ENCODE measurements at regions not wholly inside any gene's neighbourhood (a gene's known extent, or its start where the extent isn't known, plus 50 kb on each side); places are given as distances from the start of the nearest gene placed in this dataset.

DNA sequence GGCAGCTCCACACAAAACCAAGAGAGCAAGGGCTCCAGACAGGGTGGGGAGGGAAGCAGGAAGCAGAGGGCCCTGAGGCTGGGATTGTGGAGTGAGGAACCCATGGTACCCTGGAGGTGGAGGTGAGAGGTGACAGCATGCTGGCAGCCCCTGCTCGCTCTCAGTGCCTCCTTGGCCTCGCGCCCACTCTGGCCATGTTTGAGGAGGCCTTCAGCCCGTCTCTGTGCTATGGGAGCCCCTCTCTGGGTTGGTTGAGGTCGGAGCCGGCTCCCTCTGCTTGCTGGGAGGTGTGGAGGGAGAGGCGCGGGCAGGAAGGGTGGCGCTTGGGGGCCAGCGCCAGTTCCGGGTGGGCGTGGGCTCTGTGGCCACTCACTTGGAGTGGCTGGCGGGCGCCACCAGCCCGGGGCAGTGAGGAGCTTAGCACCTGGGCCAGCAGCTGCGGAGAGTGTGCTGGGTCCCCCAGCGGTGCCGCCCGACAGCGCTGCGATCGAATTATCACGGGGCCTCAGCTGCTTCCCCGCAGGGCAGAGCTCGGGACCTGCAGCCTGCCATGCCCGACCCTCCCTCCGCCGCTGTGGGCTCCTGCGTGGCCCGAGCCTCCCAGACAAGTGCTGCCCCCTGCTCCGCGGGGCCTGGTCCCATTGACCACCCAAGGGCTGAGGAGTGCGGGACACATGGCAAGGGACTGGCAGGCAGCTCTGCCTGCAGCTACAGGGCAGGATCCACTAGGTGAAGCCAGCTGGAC, 196.0 kb downstream of the DACT1 start:
- ChIA-PET CTCF (interaction anchor here (1.0 kb wide), 1 partner anchor 9 kb away, joined by 3 read pairs; no protein-coding TSS in a partner anchor), POLR2A (no interaction called here)
- H3K4me1 ChIP-seq (ENCODE audit: control insufficient read depth in 2 of 2, insufficient read depth in 2 of 2, low read length in 2 of 2): no peaks in the 10 kb centered on the region
- no peaks in the 10 kb centered on the region for H3K79me2 ChIP-seq (ENCODE audit: control insufficient read depth, insufficient read depth, low read length)
- no peak for ATAC-seq (ENCODE audit: low read depth)
- no peak overlapping the region for H3K4me3 ChIP-seq (ENCODE audit: control extremely low read depth in 1 of 5, extremely low read depth in 1 of 5, insufficient read depth in 1 of 5, low read depth in 2 of 5, low read length in 4 of 5)
- H3K27me3 Mint-ChIP-seq: peaks cover 4% of the 10 kb centered on the region
- no peak overlapping the region for H2AFZ ChIP-seq (ENCODE audit: insufficient read depth, low read depth, low read length, poor library complexity, severe bottlenecking)
- no peaks in the 10 kb centered on the region for H4K20me1 ChIP-seq (ENCODE audit: control insufficient read depth, insufficient read depth, low read length, poor library complexity, severe bottlenecking)
- no peak overlapping the region for H3K27ac Mint-ChIP-seq
- H3K36me3 ChIP-seq (replicated peaks in 1 of 2; ENCODE audit: control extremely low read depth in 1 of 2, control insufficient read depth in 1 of 2, extremely low read depth in 1 of 2, insufficient read depth in 2 of 2, low read length in 1 of 2): no peaks in the 10 kb centered on the region
- peaks cover 7% of the 10 kb centered on the region for H3K9me3 Mint-ChIP-seq (ENCODE audit: insufficient read depth)
- H3K4me2 ChIP-seq (replicated peaks; ENCODE audit: low read depth, low read length, poor library complexity, severe bottlenecking): no peak overlapping the region
- no peak overlapping the region for H3K4me3 Mint-ChIP-seq
- no peaks in the 10 kb centered on the region for H3K4me1 Mint-ChIP-seq
- no peak overlapping the region for H3K9ac ChIP-seq (ENCODE audit: low read length)
- DNase-seq: no peak
- no peak overlapping the region for H3K27ac ChIP-seq (ENCODE audit: low read length in 2 of 2)
- intact Hi-C loops (cut with micrococcal nuclease): no loop called here
- H3K27me3 ChIP-seq (replicated peaks in 1 of 4; ENCODE audit: control extremely low read depth in 1 of 4, control insufficient read depth in 3 of 4, insufficient read depth in 4 of 4, low read length in 3 of 4): no peaks in the 10 kb centered on the region
- 94% methylated on average over 33 of the region's 33 CpGs for WGBS (ENCODE audit: insufficient coverage)
- TF ChIP-seq, protein P1, sequence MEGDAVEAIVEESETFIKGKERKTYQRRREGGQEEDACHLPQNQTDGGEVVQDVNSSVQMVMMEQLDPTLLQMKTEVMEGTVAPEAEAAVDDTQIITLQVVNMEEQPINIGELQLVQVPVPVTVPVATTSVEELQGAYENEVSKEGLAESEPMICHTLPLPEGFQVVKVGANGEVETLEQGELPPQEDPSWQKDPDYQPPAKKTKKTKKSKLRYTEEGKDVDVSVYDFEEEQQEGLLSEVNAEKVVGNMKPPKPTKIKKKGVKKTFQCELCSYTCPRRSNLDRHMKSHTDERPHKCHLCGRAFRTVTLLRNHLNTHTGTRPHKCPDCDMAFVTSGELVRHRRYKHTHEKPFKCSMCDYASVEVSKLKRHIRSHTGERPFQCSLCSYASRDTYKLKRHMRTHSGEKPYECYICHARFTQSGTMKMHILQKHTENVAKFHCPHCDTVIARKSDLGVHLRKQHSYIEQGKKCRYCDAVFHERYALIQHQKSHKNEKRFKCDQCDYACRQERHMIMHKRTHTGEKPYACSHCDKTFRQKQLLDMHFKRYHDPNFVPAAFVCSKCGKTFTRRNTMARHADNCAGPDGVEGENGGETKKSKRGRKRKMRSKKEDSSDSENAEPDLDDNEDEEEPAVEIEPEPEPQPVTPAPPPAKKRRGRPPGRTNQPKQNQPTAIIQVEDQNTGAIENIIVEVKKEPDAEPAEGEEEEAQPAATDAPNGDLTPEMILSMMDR (IDR thresholded peaks at IDR 0.05): no peak
- TF ChIP-seq EZH2 (IDR thresholded peaks at IDR 0.05; ENCODE audit: borderline replicate concordance, insufficient read depth, low read depth, low read length, poor library complexity, severe bottlenecking): no peak
- H3K9me3 ChIP-seq (ENCODE audit: control extremely low read depth in 1 of 3, control insufficient read depth in 2 of 3, insufficient read depth in 1 of 3, low read length in 2 of 3): no peaks in the 10 kb centered on the region

- no peaks in the 10 kb centered on the region for H3K4me1 Mint-ChIP-seq
- no peaks in the 10 kb centered on the region for H3K9me3 ChIP-seq (ENCODE audit: control extremely low read depth in 1 of 3, control insufficient read depth in 2 of 3, insufficient read depth in 1 of 3, low read length in 2 of 3)
- H3K27ac ChIP-seq (ENCODE audit: low read length in 2 of 2): no peak overlapping the region
- H3K9ac ChIP-seq (ENCODE audit: low read length): no peak overlapping the region
- no peaks in the 10 kb centered on the region for H3K27me3 ChIP-seq (replicated peaks in 1 of 4; ENCODE audit: control extremely low read depth in 1 of 4, control insufficient read depth in 3 of 4, insufficient read depth in 4 of 4, low read length in 3 of 4)
- no peaks in the 10 kb centered on the region for H3K79me2 ChIP-seq (ENCODE audit: control insufficient read depth, insufficient read depth, low read length)
- WGBS (ENCODE audit: insufficient coverage): no CpG with 5 or more reads among the region's 1 CpG
- TF ChIP-seq, protein P1 (IDR thresholded peaks at IDR 0.05): no peak
- no peak for TF ChIP-seq EZH2 (IDR thresholded peaks at IDR 0.05; ENCODE audit: borderline replicate concordance, insufficient read depth, low read depth, low read length, poor library complexity, severe bottlenecking)
- H3K9me3 Mint-ChIP-seq (ENCODE audit: insufficient read depth): peaks cover 7% of the 10 kb centered on the region
- H3K36me3 ChIP-seq (replicated peaks in 1 of 2; ENCODE audit: control extremely low read depth in 1 of 2, control insufficient read depth in 1 of 2, extremely low read depth in 1 of 2, insufficient read depth in 2 of 2, low read length in 1 of 2): no peaks in the 10 kb centered on the region
- no peak for DNase-seq
- no peak overlapping the region for H2AFZ ChIP-seq (ENCODE audit: insufficient read depth, low read depth, low read length, poor library complexity, severe bottlenecking)
- H3K4me2 ChIP-seq (replicated peaks; ENCODE audit: low read depth, low read length, poor library complexity, severe bottlenecking): no peak overlapping the region
- H3K27me3 Mint-ChIP-seq: peaks cover 4% of the 10 kb centered on the region
- H3K4me3 Mint-ChIP-seq: no peak overlapping the region
- no peaks in the 10 kb centered on the region for H3K4me1 ChIP-seq (ENCODE audit: control insufficient read depth in 2 of 2, insufficient read depth in 2 of 2, low read length in 2 of 2)
- H3K27ac Mint-ChIP-seq: no peak overlapping the region
- ChIA-PET POLR2A (no interaction called here), CTCF (no interaction called here)
- H3K4me3 ChIP-seq (ENCODE audit: control extremely low read depth in 1 of 5, extremely low read depth in 1 of 5, insufficient read depth in 1 of 5, low read depth in 2 of 5, low read length in 4 of 5): no peak overlapping the region
- intact Hi-C loops (cut with micrococcal nuclease): no loop called here
- ATAC-seq (ENCODE audit: low read depth): no peak
- H4K20me1 ChIP-seq (ENCODE audit: control insufficient read depth, insufficient read depth, low read length, poor library complexity, severe bottlenecking): no peaks in the 10 kb centered on the region
These were observed 198.7 kb downstream of the DACT1 start for GRCh38 chr14:58836303-58836974.

All from B cell (primary cell).